HTR-8/SVneo (cell line): ENCODE measurements at regions not wholly inside any gene's neighbourhood (a gene's known extent, or its start where the extent isn't known, plus 50 kb on each side); places are given as distances from the start of the nearest gene placed in this dataset.
"Not testable (repeated sequence)": the region's sequence is repeated elsewhere in the genome, so short reads cannot be mapped to it uniquely, and the experiment has no call there.

Experiments
- DNase-seq: peaks from one replicate; pipeline ENCODE4 v3.0.0; 2011; ENCODE audit warnings: low spot score, mixed read lengths; ENCODE audit not compliant: insufficient read length
- FAIRE-seq: peaks from 2 replicates; lab custom pipeline; 2011; peaks lifted over from hg19 to GRCh38; lab: Jason Lieb, UNC

- DNase-seq (no peak), FAIRE-seq (no peak)
Measured at GRCh38 chr7:156014201-156014600, 201.9 kb upstream of the SHH start.

- no peak for DNase-seq
- FAIRE-seq, result no peak
Measured at GRCh38 chr7:156012412-156012811, 200.1 kb upstream of the SHH start.

GRCh38 chr7:156009569-156009968 lies 197.3 kb upstream of the SHH start:
- DNase-seq, result no peak
- no peak for FAIRE-seq

- not testable (repeated sequence) for DNase-seq, FAIRE-seq
Measured at GRCh38 chr7:156006876-156007275, 194.6 kb upstream of the SHH start.

GRCh38 chr7:156006024-156006423 lies 193.8 kb upstream of the SHH start:
- FAIRE-seq (no peak), DNase-seq (no peak)

- no peak for FAIRE-seq
- DNase-seq, result no peak
Measured at GRCh38 chr7:156005202-156005691, 193.0 kb upstream of the SHH start.

GRCh38 chr7:156004265-156005201 lies 192.3 kb upstream of the SHH start:
- FAIRE-seq (no peak), DNase-seq (no peak)

GRCh38 chr7:156003220-156004162 lies 191.2 kb upstream of the SHH start:
- FAIRE-seq (no peak), DNase-seq (no peak)

GRCh38 chr7:156002362-156003066 lies 190.3 kb upstream of the SHH start:
- FAIRE-seq (no peak), DNase-seq (no peak)

GRCh38 chr7:156001496-156002260 lies 189.4 kb upstream of the SHH start:
- DNase-seq, result no peak
- no peak for FAIRE-seq

GRCh38 chr7:156000601-156001396 lies 188.5 kb upstream of the SHH start:
- FAIRE-seq (no peak), DNase-seq (no peak)

- FAIRE-seq, result no peak
- DNase-seq, result no peak
Measured at GRCh38 chr7:155999631-156000489, 187.6 kb upstream of the SHH start.

- DNase-seq (no peak), FAIRE-seq (no peak)
Measured at GRCh38 chr7:155998766-155999630, 186.7 kb upstream of the SHH start.

GRCh38 chr7:155998328-155998691 lies 186.0 kb upstream of the SHH start:
- FAIRE-seq, result no peak

GRCh38 chr7:155997431-155998327 lies 185.4 kb upstream of the SHH start:
- no peak for DNase-seq

More at GRCh38 chr7:155998328-155998691, 186.0 kb upstream of the SHH start:
- no peak for DNase-seq

More at GRCh38 chr7:155997431-155998327, 185.4 kb upstream of the SHH start:
- FAIRE-seq, result no peak
